SK-N-SH (cell line): ENCODE measurements at regions not wholly inside any gene's neighbourhood (a gene's known extent, or its start where the extent isn't known, plus 50 kb on each side); places are given as distances from the start of the nearest gene placed in this dataset.

Experiments
- CTCF ChIA-PET: fragments of 300-600, 350-600 bp; formaldehyde crosslinking; extraction: SDS; loops from one replicate; lab custom pipeline; 2021; lab: Yijun Ruan, JAX
- POLR2A ChIA-PET: fragments of 350-600 bp; sonication (Branson Sonifier 250); formaldehyde crosslinking; extraction: SDS; loops from one replicate; lab custom pipeline; 2020; ENCODE audit warnings: antibody characterized with exemption, inconsistent platforms; lab: Yijun Ruan, JAX
- DNase-seq: peaks from one replicate; pipeline ENCODE4 v3.0.0; 2012
- H2AFZ ChIP-seq: fragments of 200-600 bp; sonication (generic); 2 replicates; pipeline ENCODE4 v1.8.1; 2016; ENCODE audit warnings: antibody characterized with exemption, mild to moderate bottlenecking, low read depth
- H3F3A ChIP-seq: fragments of 200-600 bp; sonication (generic); replicated peaks from 2 replicates; pipeline ENCODE3; 2016; ENCODE audit warnings: antibody characterized with exemption, mild to moderate bottlenecking; ENCODE audit not compliant: insufficient read depth
- H3K27ac ChIP-seq, 2 experiments: fragments of 200-500 bp in 1 of 2; fragments of 200-600 bp in 1 of 2; sonication (Bioruptor generic) in 1 of 2; sonication (generic), shearing (Covaris generic) in 1 of 2; 2 replicates each; pipeline versions ENCODE4 v1.5.1 to v1.6.1; 2014 to 2016; ENCODE audit warnings: low read depth in 2 of 2, inconsistent platforms in 1 of 2, low read length in 1 of 2, mild to moderate bottlenecking in 1 of 2, mixed read lengths in 1 of 2
- H3K27me3 ChIP-seq: fragments of 200-600 bp; sonication (generic), shearing (Covaris generic); 2 replicates; pipeline ENCODE4 v1.6.1; 2016; ENCODE audit warnings: mixed run types; ENCODE audit not compliant: insufficient read depth
- H3K36me3 ChIP-seq, 2 experiments: fragments of 200-500 bp in 1 of 2; fragments of 200-600 bp in 1 of 2; sonication (Bioruptor generic) in 1 of 2; sonication (generic) in 1 of 2; replicated peaks in 1 of 2; 2 replicates each; pipeline versions ENCODE3 to v1.5.1; 2014 to 2016; ENCODE audit warnings: low read length in 1 of 2, mild to moderate bottlenecking in 1 of 2; ENCODE audit not compliant: insufficient read depth in 2 of 2, control insufficient read depth in 1 of 2
- H3K4me1 ChIP-seq, 2 experiments: fragments of 200-500 bp in 1 of 2; fragments of 200-600 bp in 1 of 2; sonication (Bioruptor generic) in 1 of 2; sonication (generic), shearing (Covaris generic) in 1 of 2; 2 replicates each; pipeline versions ENCODE4 v1.5.1 to v1.6.1; 2014 to 2016; ENCODE audit warnings: low read depth in 1 of 2, low read length in 1 of 2, mixed run types in 1 of 2; ENCODE audit not compliant: insufficient read depth in 2 of 2, control insufficient read depth in 1 of 2
- H3K4me2 ChIP-seq: fragments of 200-600 bp; sonication (generic), shearing (Covaris generic); 2 replicates; pipeline ENCODE4 v1.6.1; 2017; ENCODE audit warnings: mixed run types
- H3K4me3 ChIP-seq, 2 experiments: fragments of 200-500 bp in 1 of 2; fragments of 200-600 bp in 1 of 2; sonication (Bioruptor generic) in 1 of 2; sonication (generic), shearing (Covaris generic) in 1 of 2; 2 replicates each; pipeline versions ENCODE4 v1.5.1 to v1.8.1; 2014 to 2016; ENCODE audit warnings: low read depth in 2 of 2, inconsistent platforms in 1 of 2, low read length in 1 of 2, mild to moderate bottlenecking in 1 of 2, mixed read lengths in 1 of 2, moderate library complexity in 1 of 2
- H3K79me2 ChIP-seq: fragments of 200-600 bp; sonication (generic); 2 replicates; pipeline ENCODE4 v1.8.1; 2017; ENCODE audit warnings: mild to moderate bottlenecking; ENCODE audit not compliant: insufficient read depth
- H3K9ac ChIP-seq: fragments of 200-600 bp; sonication (generic); 2 replicates; pipeline ENCODE4 v1.6.1; 2017; ENCODE audit warnings: mixed run types
- H3K9me2 ChIP-seq: fragments of 200-600 bp; sonication (generic); 2 replicates; pipeline ENCODE4 v1.6.1; 2017; ENCODE audit warnings: mixed run types
- H3K9me3 ChIP-seq: fragments of 200-600 bp; sonication (generic); 2 replicates; pipeline ENCODE4 v1.6.1; 2017; ENCODE audit warnings: mixed run types, mild to moderate bottlenecking, moderate library complexity
- H4K20me1 ChIP-seq: fragments of 200-600 bp; sonication (generic); 2 replicates; pipeline ENCODE4 v1.6.1; 2017; ENCODE audit warnings: mild to moderate bottlenecking, mixed run types; ENCODE audit not compliant: insufficient read depth
- CHD2 ChIP-seq: fragments of 150-350 bp; IDR thresholded peaks from 2 replicates; pipeline ENCODE4 v1.6.1; 2018; ENCODE audit warnings: low read length; ENCODE audit not compliant: partially characterized antibody
- CTCF ChIP-seq: fragments of 200-600 bp; sonication (generic); IDR thresholded peaks from 2 replicates; pipeline ENCODE4 v1.6.1; 2017; ENCODE audit warnings: antibody characterized with exemption, mild to moderate bottlenecking, moderate library complexity
- EP300 ChIP-seq, 2 experiments: IDR thresholded peaks; 2 replicates each; pipeline versions ENCODE4 v1.4.0 to v1.6.1; 2012; ENCODE audit warnings: borderline replicate concordance in 1 of 2, low read depth in 1 of 2, low read length in 1 of 2
- FOSL2 ChIP-seq: IDR thresholded peaks from 2 replicates; pipeline ENCODE4 v1.4.0; 2012; ENCODE audit warnings: low read depth, mild to moderate bottlenecking, moderate library complexity, borderline replicate concordance
- FOXM1 ChIP-seq: IDR thresholded peaks from 2 replicates; pipeline ENCODE4 v1.4.0; 2012; ENCODE audit warnings: low read depth, mild to moderate bottlenecking
- MAX ChIP-seq: IDR thresholded peaks from 2 replicates; pipeline ENCODE4 v1.4.0; 2012; ENCODE audit warnings: low read depth
- MXI1 ChIP-seq: IDR thresholded peaks from 2 replicates; pipeline ENCODE4 v1.6.1; 2012; ENCODE audit warnings: mild to moderate bottlenecking, low read depth, low read length, improper control_type of control experiment
- NRF1 ChIP-seq: IDR thresholded peaks from 2 replicates; pipeline ENCODE4 v1.6.1; 2012; ENCODE audit warnings: low read depth, mild to moderate bottlenecking, low read length
- POLR2AphosphoS5 ChIP-seq: IDR thresholded peaks from 2 replicates; pipeline ENCODE4 v1.6.1; 2012; ENCODE audit warnings: low read depth, low read length
- RAD21 ChIP-seq: IDR thresholded peaks from 2 replicates; pipeline ENCODE4 v1.6.1; 2012; ENCODE audit warnings: mild to moderate bottlenecking, low read length
- RCOR1 ChIP-seq: fragments of 150-350 bp; IDR thresholded peaks from 2 replicates; pipeline ENCODE4 v1.6.1; 2017; ENCODE audit warnings: antibody characterized with exemption, low read length
- RFX5 ChIP-seq: IDR thresholded peaks from 2 replicates; pipeline ENCODE4 v1.6.1; 2012; ENCODE audit warnings: mild to moderate bottlenecking, improper control_type of control experiment, low read length
- RXRA ChIP-seq: IDR thresholded peaks from 2 replicates; pipeline ENCODE4 v1.4.0; 2012; ENCODE audit warnings: low read depth, mild to moderate bottlenecking, borderline replicate concordance
- SIN3A ChIP-seq: IDR thresholded peaks from 2 replicates; pipeline ENCODE4 v1.6.1; 2012; ENCODE audit warnings: low read depth, mild to moderate bottlenecking, low read length, moderate library complexity, borderline replicate concordance
- SMC3 ChIP-seq: IDR thresholded peaks from 2 replicates; pipeline ENCODE4 v1.6.1; 2012; ENCODE audit warnings: low read depth, low read length, improper control_type of control experiment
- TAF1 ChIP-seq: IDR thresholded peaks from 2 replicates; pipeline ENCODE4 v1.6.1; 2012; ENCODE audit warnings: low read depth, mild to moderate bottlenecking, low read length, moderate library complexity, borderline replicate concordance
- TCF12 ChIP-seq: IDR thresholded peaks from 2 replicates; pipeline ENCODE4 v1.4.0; 2012
- TEAD4 ChIP-seq: IDR thresholded peaks from 2 replicates; pipeline ENCODE4 v1.4.0; 2012; ENCODE audit warnings: mild to moderate bottlenecking, borderline replicate concordance; ENCODE audit not compliant: insufficient read depth
- ZBTB33 ChIP-seq: IDR thresholded peaks from 2 replicates; pipeline ENCODE4 v1.4.0; 2012; ENCODE audit warnings: low read depth, borderline replicate concordance
- WGBS: methylation state at CpG from one replicate; pipeline ENCODE4 v1.1.6; 2017; ENCODE audit warnings: low lambda C conversion rate; 5-methylcytosine and 5-hydroxymethylcytosine counted together

DNA sequence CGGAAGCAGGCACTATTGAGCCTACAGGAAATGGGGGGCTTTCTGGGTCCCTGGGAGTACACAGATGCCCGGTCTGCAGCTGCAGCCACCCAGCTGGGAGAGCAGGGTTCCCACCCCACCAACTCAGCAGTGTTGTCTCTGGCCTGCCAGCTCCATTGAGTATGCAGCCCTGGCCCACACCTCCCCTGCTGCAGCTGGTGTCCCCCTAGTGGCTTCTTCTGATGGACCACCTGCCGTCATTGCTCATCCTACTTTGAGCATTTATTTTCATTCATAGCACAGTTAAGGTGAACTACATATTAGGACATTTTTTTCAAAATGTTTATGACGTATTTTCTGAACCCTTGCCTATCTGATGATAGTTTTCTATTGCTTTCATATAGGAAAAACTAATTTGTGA is 189.8 kb upstream of the LYPLAL1 start:
- CTCF ChIA-PET, result interaction anchor here (1.0 to 1.3 kb wide), 2 partner anchors 36 to 307 kb away, joined by 3 to 4 read pairs; no protein-coding TSS in a partner anchor
- Histone ChIP-seq H3K9me2 (no peaks in the 10 kb centered on the region), H3F3A (no peaks in the 10 kb centered on the region), H3K79me2 (no peaks in the 10 kb centered on the region), H3K27me3 (no peaks in the 10 kb centered on the region), H4K20me1 (no peaks in the 10 kb centered on the region), H3K4me2 (no peak overlapping the region), H3K36me3 (no peaks in the 10 kb centered on the region), H2AFZ (no peak overlapping the region), H3K27ac (no peak overlapping the region), H3K4me3 (no peak overlapping the region), H3K9me3 (no peaks in the 10 kb centered on the region), H3K4me1 (no peaks in the 10 kb centered on the region; a peak in 1 of 4 replicates), H3K9ac (no peak overlapping the region)
- POLR2A ChIA-PET, result no interaction called here
- peak; percentile 55 for TF ChIP-seq RAD21
- TF ChIP-seq TEAD4, result no peak
- peak; percentile 39; the same call in 1 of the 2 replicates for TF ChIP-seq CTCF
- peak; percentile 38; the same call in 1 of the 2 replicates for TF ChIP-seq SMC3
- WGBS, result 91% methylated on average over 3 of the region's 4 CpGs
- DNase-seq, result peak; percentile 33

- CTCF ChIA-PET, result no interaction called here
- H3K9me3 ChIP-seq, result no peaks in the 10 kb centered on the region
- no peak overlapping the region for H3K4me3 ChIP-seq
- DNase-seq, result no peak
- no peak overlapping the region for H3K4me2 ChIP-seq
- no peaks in the 10 kb centered on the region for H3K36me3 ChIP-seq
- no peaks in the 10 kb centered on the region for H3F3A ChIP-seq
- no peaks in the 10 kb centered on the region for H3K9me2 ChIP-seq
- peaks cover 0 to 4% of the 10 kb centered on the region in 2 experiments; a peak in 2 of 4 replicates for H3K4me1 ChIP-seq
- H3K79me2 ChIP-seq, result no peaks in the 10 kb centered on the region
- 73% methylated on average over 2 of the region's 2 CpGs for WGBS
- H2AFZ ChIP-seq, result no peak overlapping the region
- H4K20me1 ChIP-seq, result no peaks in the 10 kb centered on the region
- H3K27me3 ChIP-seq, result no peaks in the 10 kb centered on the region
- H3K27ac ChIP-seq, result no peak overlapping the region
- TF ChIP-seq MAX (no peak), RXRA (no peak), NRF1 (no peak), FOXM1 (no peak), SIN3A (no peak), EP300 (IDR thresholded peaks at IDR 0.05; ENCODE audit: borderline replicate concordance in 1 of 2, low read depth in 1 of 2, low read length in 1 of 2) (no peak), MXI1 (no peak), RCOR1 (no peak), SMC3 (no peak), CHD2 (no peak), RFX5 (no peak), POLR2AphosphoS5 (no peak), TCF12 (no peak), TAF1 (no peak), ZBTB33 (no peak), FOSL2 (no peak)
- no peak overlapping the region for H3K9ac ChIP-seq
- POLR2A ChIA-PET, result no interaction called here
Measured at GRCh38 chr1:218985424-218985984, 188.2 kb upstream of the LYPLAL1 start.
